Nephron (organoid): ENCODE measurements at regions not wholly inside any gene's neighbourhood (a gene's known extent, or its start where the extent isn't known, plus 50 kb on each side); places are given as distances from the start of the nearest gene placed in this dataset.
"Not testable (repeated sequence)": the region's sequence is repeated elsewhere in the genome, so short reads cannot be mapped to it uniquely, and the experiment has no call there.

Experiments used
- H3K27ac Mint-ChIP-seq, 3 experiments: 2 replicates each; pipeline ENCODE4 v1.8.0; 2020; ENCODE audit warnings: mixed read lengths in 3 of 3, mild to moderate bottlenecking in 2 of 3, moderate library complexity in 1 of 3
- H3K27me3 Mint-ChIP-seq: 2 replicates; pipeline ENCODE4 v1.8.0; 2021; ENCODE audit warnings: low read depth, mild to moderate bottlenecking, moderate library complexity, mixed read lengths
- H3K36me3 Mint-ChIP-seq: 2 replicates; pipeline ENCODE4 v1.8.0; 2020; ENCODE audit warnings: low read depth, mixed read lengths
- H3K4me1 Mint-ChIP-seq: 2 replicates; pipeline ENCODE4 v1.8.0; 2020; ENCODE audit warnings: mixed read lengths
- H3K4me3 Mint-ChIP-seq, 3 experiments: 2 replicates each; pipeline ENCODE4 v1.8.0; 2020; ENCODE audit warnings: mild to moderate bottlenecking in 3 of 3, mixed read lengths in 3 of 3, moderate library complexity in 2 of 3
- H3K9me3 Mint-ChIP-seq: 2 replicates; pipeline ENCODE4 v1.8.0; 2020; ENCODE audit warnings: mixed read lengths
- TF ChIP-seq, protein P1 (sequence below), 3 experiments: fragments of 200-600 bp; sonication (generic); IDR thresholded peaks; one replicate each; pipeline ENCODE4 v1.5.0; 2021; ENCODE audit warnings: antibody characterized with exemption in 3 of 3; ENCODE audit not compliant: unreplicated experiment in 3 of 3

DNA sequence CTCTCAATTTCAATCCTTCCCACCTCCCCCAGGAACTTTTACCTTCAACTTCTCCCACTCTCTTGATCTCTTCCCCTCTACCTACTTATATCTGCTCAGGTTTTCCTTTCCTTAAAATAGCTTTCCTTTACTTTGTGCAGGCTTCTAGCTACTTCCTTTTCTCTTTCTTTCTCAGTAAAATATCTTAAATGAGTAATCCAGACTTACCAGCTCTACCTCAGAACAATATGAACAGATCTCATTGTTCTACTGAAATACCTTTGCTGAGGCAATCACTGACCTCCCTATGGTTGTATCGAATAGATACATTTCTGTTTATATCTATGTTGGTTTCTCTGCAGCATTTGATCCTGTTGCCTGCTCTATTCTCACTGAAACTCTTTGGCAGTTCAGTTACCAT lies 86.7 kb upstream of the WDR44 start:
- no peaks in the 10 kb centered on the region for H3K36me3 Mint-ChIP-seq
- no peaks in the 10 kb centered on the region for H3K9me3 Mint-ChIP-seq
- peak overlapping the region in 1 of 3 experiments; percentile 23 for H3K27ac Mint-ChIP-seq
- no peak overlapping the region for H3K4me3 Mint-ChIP-seq
- TF ChIP-seq, protein P1, sequence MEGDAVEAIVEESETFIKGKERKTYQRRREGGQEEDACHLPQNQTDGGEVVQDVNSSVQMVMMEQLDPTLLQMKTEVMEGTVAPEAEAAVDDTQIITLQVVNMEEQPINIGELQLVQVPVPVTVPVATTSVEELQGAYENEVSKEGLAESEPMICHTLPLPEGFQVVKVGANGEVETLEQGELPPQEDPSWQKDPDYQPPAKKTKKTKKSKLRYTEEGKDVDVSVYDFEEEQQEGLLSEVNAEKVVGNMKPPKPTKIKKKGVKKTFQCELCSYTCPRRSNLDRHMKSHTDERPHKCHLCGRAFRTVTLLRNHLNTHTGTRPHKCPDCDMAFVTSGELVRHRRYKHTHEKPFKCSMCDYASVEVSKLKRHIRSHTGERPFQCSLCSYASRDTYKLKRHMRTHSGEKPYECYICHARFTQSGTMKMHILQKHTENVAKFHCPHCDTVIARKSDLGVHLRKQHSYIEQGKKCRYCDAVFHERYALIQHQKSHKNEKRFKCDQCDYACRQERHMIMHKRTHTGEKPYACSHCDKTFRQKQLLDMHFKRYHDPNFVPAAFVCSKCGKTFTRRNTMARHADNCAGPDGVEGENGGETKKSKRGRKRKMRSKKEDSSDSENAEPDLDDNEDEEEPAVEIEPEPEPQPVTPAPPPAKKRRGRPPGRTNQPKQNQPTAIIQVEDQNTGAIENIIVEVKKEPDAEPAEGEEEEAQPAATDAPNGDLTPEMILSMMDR (IDR thresholded peaks at IDR 0.05; ENCODE audit: unreplicated experiment in 3 of 3), result no peak
- peaks cover 42% of the 10 kb centered on the region for H3K4me1 Mint-ChIP-seq
- no peaks in the 10 kb centered on the region for H3K27me3 Mint-ChIP-seq

DNA sequence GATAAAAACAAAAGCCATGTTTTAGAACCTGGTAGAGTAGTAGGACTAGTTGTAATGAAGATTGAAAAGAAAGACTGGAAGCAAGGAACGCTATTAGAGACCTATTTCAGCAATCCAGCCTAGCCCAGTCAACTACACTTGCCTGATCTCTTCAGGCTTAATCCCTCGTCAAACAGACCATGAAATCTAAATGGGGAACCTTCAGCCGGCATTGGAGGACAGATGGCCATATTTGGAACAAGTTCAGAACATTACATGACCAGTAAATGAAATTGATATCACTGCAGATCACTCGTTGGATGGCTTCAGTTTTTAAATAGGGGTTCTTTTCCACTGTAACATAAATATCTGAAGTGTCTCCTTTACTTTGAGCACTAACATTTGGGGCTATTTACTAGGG lies 84.8 kb upstream of the WDR44 start:
- Mint-ChIP-seq H3K4me3 (peak overlapping the region in 1 of 3 experiments; percentile 19), H3K27ac (peak overlapping the region in 2 of 3 experiments; percentile 19 to 43), H3K9me3 (peaks cover 12% of the 10 kb centered on the region), H3K36me3 (no peaks in the 10 kb centered on the region), H3K4me1 (peaks cover 28% of the 10 kb centered on the region), H3K27me3 (no peaks in the 10 kb centered on the region)
- TF ChIP-seq, protein P1 (IDR thresholded peaks at IDR 0.05; ENCODE audit: unreplicated experiment in 3 of 3), result no peak

DNA sequence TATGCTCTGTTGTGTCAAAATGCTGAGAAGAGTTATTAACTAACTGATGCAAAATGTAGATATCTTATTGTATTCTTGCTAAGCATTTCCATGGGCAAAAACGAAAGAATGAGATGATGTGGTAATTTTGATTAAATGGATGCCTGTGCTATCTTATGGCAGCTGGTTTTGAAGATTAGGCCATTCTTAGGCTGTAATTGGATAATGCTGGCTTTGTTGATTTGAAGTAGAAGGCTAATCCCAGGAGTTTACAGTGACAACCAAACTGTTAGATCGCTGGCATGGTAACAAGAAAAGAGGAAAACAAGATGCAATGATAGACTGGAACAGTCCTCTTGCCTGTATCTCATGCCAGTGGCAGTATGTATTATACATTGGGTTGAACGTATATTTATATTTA lies 74.1 kb upstream of the WDR44 start:
- TF ChIP-seq, protein P1 (IDR thresholded peaks at IDR 0.05; ENCODE audit: unreplicated experiment in 3 of 3), result no peak
- Mint-ChIP-seq H3K36me3 (no peaks in the 10 kb centered on the region), H3K9me3 (peaks cover 15% of the 10 kb centered on the region), H3K27ac (peak overlapping the region in 1 of 3 experiments; percentile 71), H3K27me3 (peaks cover 5% of the 10 kb centered on the region), H3K4me1 (peaks cover 17% of the 10 kb centered on the region), H3K4me3 (peak overlapping the region in 1 of 3 experiments; percentile 6)

DNA sequence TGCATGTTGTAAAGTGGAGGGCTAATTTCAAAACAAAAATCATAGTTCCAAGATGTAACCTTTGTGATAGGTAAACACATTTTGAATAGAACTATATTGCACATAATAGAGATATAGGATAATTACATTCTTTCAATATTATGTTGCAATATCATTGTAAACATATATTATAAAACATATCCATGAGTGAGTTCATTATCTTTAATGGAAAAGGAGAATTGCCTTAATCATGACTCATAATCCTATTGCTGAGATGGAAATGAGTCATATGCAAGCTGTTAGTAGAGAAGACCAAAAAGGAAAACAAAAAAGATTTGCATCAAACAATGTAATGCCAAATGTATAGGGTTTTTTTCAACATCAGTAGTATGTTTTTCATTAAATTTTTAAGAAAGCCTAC lies 73.7 kb upstream of the WDR44 start:
- H3K9me3 Mint-ChIP-seq, result peaks cover 10% of the 10 kb centered on the region
- no peak overlapping the region for H3K27ac Mint-ChIP-seq
- H3K36me3 Mint-ChIP-seq, result no peaks in the 10 kb centered on the region
- peaks cover 17% of the 10 kb centered on the region for H3K4me1 Mint-ChIP-seq
- TF ChIP-seq, protein P1 (IDR thresholded peaks at IDR 0.05; ENCODE audit: unreplicated experiment in 3 of 3), result no peak
- peaks cover 1% of the 10 kb centered on the region for H3K27me3 Mint-ChIP-seq
- no peak overlapping the region for H3K4me3 Mint-ChIP-seq

- Mint-ChIP-seq H3K27me3 (no peaks in the 10 kb centered on the region), H3K4me3 (no peak overlapping the region), H3K9me3 (peaks cover 9% of the 10 kb centered on the region), H3K36me3 (no peaks in the 10 kb centered on the region), H3K27ac (no peak overlapping the region), H3K4me1 (peaks cover 33% of the 10 kb centered on the region)
- TF ChIP-seq, protein P1 (IDR thresholded peaks at IDR 0.05; ENCODE audit: unreplicated experiment in 3 of 3), result no peak
Measured at GRCh38 chrX:118286066-118286762, 59.7 kb upstream of the WDR44 start.

GRCh38 chrX:118295818-118296217 lies 50.1 kb upstream of the WDR44 start:
- not testable (repeated sequence) for H3K27me3 Mint-ChIP-seq

More at GRCh38 chrX:118295818-118296217, 50.1 kb upstream of the WDR44 start:
- peaks cover 18% of the 10 kb centered on the region for H3K9me3 Mint-ChIP-seq
- H3K4me3 Mint-ChIP-seq, H3K4me1 Mint-ChIP-seq, H3K36me3 Mint-ChIP-seq, H3K27ac Mint-ChIP-seq: not testable (repeated sequence)
